ENCODE measurements at regions not wholly inside any gene's neighbourhood (a gene's known extent, or its start where the extent isn't known, plus 50 kb on each side); places are given as distances from the start of the nearest gene placed in this dataset.
"Not testable (repeated sequence)": the region's sequence is repeated elsewhere in the genome, so short reads cannot be mapped to it uniquely, and the experiment has no call there.

DNA sequence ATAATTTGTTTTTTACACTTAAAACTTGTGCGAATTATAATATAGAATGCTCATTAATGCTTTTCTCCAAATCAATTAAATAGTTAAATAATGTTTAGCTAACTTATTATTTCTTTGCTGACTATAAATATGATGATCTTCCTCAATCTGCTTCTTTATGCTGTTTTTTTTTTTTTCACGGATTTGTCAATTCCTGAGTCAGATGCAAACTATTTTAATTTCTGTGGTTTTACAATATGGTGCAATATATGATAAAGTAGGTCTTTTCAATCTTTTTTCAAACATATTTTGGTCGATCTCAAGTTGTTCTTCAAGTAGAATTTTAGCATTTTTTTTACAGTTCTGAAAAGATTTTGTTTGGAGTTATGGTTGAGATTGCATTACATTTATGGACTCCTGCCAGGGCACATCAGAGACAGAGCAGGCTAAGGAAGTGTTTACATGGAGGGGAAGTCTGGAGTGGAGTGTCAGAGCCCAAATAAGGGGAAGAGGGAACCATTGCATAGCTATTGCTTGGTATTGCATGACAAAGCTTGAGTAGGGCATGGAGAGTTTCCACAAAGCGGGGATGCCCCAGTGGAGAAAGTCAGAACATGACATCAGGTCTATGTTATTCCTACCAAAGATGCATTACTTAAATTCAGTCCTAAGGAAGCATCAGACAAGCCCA, 204.4 kb downstream of the OTUD1 start:
- in situ Hi-C loops (cut with HindIII; ENCODE audit: low sequenced_read_pairs): no loop called here

DNA sequence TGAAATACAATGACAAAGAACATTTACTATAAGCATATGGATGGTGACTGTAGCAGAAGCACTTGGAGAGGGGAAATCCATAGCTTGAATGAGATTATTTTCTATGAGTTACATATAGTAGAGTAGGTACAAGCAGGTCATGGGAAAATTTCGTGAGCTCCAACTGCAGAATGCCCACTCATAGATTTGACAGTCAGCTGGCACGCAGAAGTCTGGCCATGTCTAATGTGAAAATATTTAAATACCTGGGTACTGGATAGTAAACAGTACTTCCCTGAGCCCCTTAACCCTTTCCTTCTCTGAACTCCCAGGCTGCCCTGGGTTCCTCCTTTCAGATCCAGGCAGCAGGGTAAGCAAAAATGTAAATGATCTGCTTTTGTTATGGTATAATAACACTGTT, 209.7 kb downstream of the OTUD1 start:
- in situ Hi-C loops (cut with HindIII; ENCODE audit: low sequenced_read_pairs): no loop called here

DNA sequence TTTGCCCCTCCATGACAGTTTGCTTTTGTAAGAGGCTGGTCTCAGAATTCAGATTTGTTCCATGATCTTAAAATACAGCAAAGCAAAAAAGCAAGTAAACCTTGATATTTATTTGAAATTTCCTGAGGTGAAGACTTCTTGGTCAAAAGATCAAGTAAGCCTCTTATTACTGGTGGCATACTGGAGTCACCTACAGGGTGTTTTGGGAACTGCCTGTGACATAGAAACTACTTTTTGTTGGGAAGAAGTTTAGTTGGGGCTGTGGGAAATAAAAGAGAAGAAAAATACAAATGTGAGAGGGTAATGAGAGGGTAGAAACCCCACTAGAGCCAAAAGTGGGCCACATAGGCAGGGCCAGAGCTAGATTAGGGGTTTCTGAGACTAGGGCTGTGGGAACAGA, 217.9 kb downstream of the OTUD1 start:
- in situ Hi-C loops (cut with HindIII; ENCODE audit: low sequenced_read_pairs): no loop called here

DNA sequence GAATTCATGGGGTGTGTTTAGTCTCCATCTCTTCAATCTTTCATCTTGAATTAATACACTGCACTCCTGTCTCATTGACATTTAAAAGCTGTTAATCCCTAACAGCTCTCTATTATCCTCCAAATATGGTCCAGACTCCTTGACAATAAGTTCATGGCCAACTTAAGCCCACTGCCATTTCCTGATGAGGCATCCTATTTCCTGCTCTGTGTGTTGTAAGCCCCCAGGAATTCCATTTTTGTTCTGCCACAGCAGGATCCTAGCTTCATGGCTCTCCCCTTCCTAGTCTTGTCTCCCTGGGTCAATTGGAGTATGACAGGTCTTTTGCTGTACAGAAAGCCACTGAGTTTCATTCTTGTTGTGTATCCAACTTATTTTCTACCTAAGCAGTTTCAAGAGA, 218.8 kb downstream of the OTUD1 start:
- in situ Hi-C loops (cut with HindIII; ENCODE audit: low sequenced_read_pairs): no loop called here

- in situ Hi-C loops (cut with HindIII; ENCODE audit: low sequenced_read_pairs): not testable (repeated sequence)
Observed at GRCh38 chr10:23671866-23672265, 233.0 kb downstream of the OTUD1 start.

DNA sequence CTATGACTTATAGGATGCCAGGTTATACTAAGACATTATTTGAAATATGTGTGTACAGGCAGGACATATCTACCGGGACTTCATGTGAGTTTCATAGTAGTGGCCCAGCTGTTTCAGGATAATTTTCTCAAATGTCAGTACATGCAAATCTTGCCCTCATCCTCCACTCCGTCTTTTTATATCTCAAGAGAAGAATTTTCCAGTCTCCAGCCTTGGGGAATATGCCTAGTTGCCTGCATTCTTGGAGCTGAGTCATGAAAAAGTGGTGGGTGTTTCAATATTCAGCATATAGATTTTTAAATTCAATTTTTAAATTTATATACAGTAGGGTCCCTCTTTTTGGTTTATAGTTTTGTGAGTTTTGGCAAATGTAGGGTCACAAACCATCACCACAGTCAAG, 236.7 kb downstream of the OTUD1 start:
- in situ Hi-C loops (cut with HindIII; ENCODE audit: low sequenced_read_pairs): no loop called here

GRCh38 chr10:23676296-23676695, 237.4 kb downstream of the OTUD1 start:
- in situ Hi-C loops (cut with HindIII; ENCODE audit: low sequenced_read_pairs): no loop called here

- in situ Hi-C loops (cut with HindIII; ENCODE audit: low sequenced_read_pairs): no loop called here
Observed at GRCh38 chr10:23686722-23687121, 247.8 kb downstream of the OTUD1 start.

- in situ Hi-C loops (cut with HindIII; ENCODE audit: low sequenced_read_pairs): no loop called here
Observed at GRCh38 chr10:23692736-23693135, 253.9 kb downstream of the OTUD1 start.

- in situ Hi-C loops (cut with HindIII; ENCODE audit: low sequenced_read_pairs): no loop called here
Observed at GRCh38 chr10:23693501-23693901, 254.6 kb downstream of the OTUD1 start.

DNA sequence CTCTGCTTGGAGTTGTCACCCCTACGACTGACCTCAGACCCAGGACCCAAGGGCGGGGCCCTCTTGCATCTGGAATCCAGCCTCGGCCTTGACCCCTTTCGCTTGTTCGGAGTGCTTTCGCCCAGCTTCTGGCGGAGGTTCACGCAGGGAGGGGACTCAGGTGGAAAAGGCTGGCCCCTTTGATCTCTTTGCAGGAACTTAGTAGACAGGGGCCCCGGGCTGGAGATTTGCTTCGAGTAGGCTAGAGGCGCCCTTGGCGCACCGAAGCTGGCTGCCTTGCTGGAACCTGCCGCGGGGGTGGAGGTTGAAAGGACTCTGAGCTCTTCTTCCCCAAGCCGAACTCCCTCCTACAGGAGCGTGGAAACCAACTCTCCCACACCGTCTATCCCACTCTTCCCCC, 255.1 kb downstream of the OTUD1 start:
- in situ Hi-C loops (cut with HindIII; ENCODE audit: low sequenced_read_pairs): no loop called here

GRCh38 chr10:23694446-23694920, 255.6 kb downstream of the OTUD1 start:
- in situ Hi-C loops (cut with HindIII; ENCODE audit: low sequenced_read_pairs): no loop called here

DNA sequence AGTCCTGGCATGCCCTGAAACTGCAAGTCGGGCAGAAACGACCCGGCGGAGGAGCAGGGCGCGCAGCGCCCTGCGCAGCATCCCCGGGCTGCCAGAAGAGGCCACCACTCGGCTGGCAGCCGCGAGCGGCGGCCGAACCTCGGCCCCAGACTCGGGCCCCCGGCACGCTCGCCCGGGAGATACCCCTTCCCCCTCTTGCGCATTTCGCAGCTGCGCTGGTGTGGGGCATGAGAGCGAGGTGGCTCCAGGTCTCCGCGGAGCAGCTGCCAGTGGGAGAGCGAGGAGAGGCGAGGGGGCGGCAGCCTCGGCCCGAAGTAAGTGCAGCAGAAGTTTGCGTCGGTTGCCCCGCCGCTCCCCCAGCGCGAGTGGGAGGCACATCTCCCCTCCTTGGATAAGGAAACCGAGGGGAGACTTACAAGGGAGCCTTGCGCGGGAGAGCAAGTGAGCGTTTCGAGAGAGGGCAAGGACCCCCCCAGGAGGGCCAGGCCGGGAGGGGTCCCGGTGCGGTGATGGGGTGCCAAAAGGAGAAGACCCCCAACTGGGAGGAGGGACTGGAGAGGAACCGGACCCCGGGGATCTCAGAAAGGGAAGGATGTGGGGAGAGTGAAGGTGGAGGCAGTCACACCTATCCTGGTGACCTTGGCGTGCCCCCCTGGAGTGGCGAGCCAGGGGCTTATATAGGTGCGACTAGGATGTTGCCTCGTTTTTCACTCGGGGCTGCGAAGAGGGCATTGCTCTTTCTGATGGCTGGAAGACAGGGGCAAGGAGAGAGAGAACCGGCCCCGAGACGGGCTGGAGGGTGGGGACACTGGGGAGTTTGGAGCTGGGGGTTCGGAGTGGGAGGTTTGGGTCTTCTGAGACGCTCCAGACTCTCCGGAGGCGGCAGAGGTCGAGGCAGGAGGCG, 256.3 kb downstream of the OTUD1 start:
- in situ Hi-C loops (cut with HindIII; ENCODE audit: low sequenced_read_pairs): no loop called here

DNA sequence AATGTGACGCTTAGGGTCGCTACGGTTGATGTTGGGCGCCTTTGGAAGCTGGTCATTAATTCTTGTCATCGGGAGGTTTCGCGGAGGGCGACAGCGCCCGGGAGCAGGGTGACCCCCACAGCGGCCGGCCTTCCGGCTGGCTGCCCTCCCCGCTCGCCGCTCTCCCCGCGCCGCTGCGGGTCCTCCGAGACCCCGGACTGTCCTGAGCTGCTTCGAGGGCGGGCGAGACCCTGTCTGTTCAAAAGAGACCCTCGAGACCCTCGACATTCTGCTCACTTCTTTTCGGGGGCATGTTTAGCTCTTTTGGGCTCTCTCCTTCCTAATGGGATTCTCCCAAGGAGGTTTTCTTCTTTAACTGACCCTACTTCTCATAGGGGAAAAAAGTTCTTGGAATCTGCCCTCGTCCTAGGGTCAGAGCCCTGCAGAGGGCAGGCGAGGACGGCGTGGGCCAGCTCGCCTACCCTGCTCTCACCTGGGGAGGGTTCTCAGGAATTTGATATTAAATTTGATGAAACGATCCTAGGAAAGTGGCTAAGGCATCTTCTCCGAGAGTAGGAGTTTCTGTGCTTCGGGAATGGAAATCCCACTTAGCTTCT, 257.0 kb downstream of the OTUD1 start:
- in situ Hi-C loops (cut with HindIII; ENCODE audit: low sequenced_read_pairs): no loop called here

- in situ Hi-C loops (cut with HindIII; ENCODE audit: low sequenced_read_pairs): no loop called here
Observed at GRCh38 chr10:23696476-23696875, 257.6 kb downstream of the OTUD1 start.

- in situ Hi-C loops (cut with HindIII; ENCODE audit: low sequenced_read_pairs): no loop called here
Observed at GRCh38 chr10:23702977-23703414, 264.1 kb downstream of the OTUD1 start.

GRCh38 chr10:23715363-23715762, 276.5 kb downstream of the OTUD1 start:
- in situ Hi-C loops (cut with HindIII; ENCODE audit: low sequenced_read_pairs): no loop called here

DNA sequence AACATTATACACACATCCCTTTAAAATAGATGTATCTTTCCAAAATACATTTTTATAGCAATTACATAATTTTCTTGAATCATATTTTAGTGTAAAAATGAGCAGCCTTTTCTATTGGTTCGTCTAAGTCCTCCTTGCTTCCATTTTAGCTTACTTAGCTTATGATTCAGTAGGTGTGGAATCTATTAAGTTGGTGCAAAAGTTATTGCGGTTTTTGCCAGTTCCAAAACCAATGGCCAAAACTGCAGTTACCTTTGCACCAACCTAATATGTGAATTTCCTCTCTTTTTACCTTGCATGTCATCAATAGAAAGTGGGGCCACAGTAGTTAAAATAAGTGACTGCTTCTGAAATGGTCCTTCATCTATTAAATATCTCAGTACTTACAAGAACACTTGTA, 279.0 kb downstream of the OTUD1 start:
- in situ Hi-C loops (cut with HindIII; ENCODE audit: low sequenced_read_pairs): no loop called here

DNA sequence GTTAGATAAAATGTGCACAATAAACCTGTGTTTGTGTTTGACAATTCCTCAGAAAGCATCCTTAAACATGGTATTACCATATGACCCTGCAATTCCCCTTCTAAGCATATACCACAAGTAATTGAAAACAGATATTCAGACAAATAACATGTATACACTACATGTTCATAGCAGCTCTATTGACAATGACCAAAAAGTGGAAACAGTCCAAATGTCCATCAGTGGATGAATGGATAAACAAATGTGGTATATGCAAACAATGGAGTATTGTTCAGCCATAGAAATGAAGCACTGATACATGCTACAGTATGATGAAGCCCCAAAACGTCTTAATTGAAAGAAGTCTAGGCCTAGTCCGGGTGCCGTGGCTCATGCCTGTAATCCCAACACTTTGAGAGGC, 280.1 kb downstream of the OTUD1 start:
- in situ Hi-C loops (cut with HindIII; ENCODE audit: low sequenced_read_pairs): no loop called here

- in situ Hi-C loops (cut with HindIII; ENCODE audit: low sequenced_read_pairs): no loop called here
Observed at GRCh38 chr10:23723796-23724195, 284.9 kb downstream of the OTUD1 start.

- in situ Hi-C loops (cut with HindIII; ENCODE audit: low sequenced_read_pairs): no loop called here
Observed at GRCh38 chr10:23725548-23725947, 286.7 kb downstream of the OTUD1 start.

- in situ Hi-C loops (cut with HindIII; ENCODE audit: low sequenced_read_pairs): no loop called here
Observed at GRCh38 chr10:23742368-23742767, 303.5 kb downstream of the OTUD1 start.

Measured in DLD1 (cell line).